Cerebellar cortex (tissue), 1 donor: ENCODE measurements at regions not wholly inside any gene's neighbourhood (a gene's known extent, or its start where the extent isn't known, plus 50 kb on each side); places are given as distances from the start of the nearest gene placed in this dataset.
A peak's percentile ranks its signal among the peaks of the same experiment; 100 is the strongest.

Experiments
- DNase-seq: peaks from one replicate; pipeline ENCODE4 v3.0.0-alpha.2; 2015; ENCODE audit warnings: low spot score

DNA sequence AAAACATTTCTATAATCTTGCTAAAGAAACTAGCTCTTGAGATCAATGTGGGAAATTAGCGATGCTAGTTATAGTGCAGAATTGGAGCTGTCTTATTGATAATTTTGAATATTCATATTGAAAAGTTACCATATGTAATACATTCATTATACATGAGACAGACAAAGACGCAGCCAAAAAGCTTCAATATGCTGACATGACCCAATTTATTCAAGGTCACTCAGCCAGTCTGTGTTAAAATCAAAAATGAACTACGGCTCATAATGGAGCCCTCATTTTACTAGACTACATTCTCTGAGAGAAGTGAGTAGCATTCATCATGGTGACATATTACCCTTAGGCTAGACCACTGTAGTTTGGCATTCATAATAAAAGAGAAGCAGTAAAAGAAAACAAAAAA is 107.3 kb upstream of the GABRG2 start:
- DNase-seq, result no peak

DNA sequence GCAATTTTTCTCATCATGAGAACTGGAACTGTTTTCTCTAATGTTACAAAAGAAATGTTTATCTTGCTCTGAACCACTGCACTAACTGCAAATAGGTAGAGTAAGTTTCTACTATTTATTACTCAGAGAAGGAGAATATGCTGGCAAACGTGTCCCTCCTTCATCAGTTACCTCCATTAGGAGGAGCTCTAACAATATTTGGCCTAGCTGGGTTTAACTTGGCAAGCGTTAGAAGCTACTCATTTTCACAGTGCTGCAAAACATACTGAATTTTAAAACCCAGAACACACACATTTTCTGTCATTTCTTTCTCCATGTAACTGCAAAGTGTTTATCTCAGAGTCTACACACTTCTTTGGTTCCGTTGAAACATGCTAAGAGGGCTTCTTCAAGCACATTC is 101.0 kb upstream of the GABRG2 start:
- DNase-seq, result peak; percentile 87

DNA sequence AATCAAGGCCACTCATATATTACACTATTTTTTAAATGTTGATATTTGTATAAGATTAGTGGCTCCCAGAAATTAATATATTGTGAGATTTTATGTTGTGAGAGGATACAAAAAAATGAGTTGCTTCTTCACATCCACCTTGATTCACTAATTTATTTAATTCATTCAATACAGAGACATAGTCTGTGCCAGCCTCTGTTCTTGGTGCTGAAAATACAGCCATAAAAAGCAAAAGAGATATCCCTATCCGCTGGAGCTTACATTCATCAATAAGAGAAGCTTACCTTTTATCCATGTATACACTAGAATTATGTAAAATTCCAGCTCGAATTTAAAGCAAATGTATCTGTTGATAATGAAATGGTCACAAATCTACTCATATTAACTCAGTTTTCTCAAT is 92.2 kb upstream of the GABRG2 start:
- no peak for DNase-seq

DNA sequence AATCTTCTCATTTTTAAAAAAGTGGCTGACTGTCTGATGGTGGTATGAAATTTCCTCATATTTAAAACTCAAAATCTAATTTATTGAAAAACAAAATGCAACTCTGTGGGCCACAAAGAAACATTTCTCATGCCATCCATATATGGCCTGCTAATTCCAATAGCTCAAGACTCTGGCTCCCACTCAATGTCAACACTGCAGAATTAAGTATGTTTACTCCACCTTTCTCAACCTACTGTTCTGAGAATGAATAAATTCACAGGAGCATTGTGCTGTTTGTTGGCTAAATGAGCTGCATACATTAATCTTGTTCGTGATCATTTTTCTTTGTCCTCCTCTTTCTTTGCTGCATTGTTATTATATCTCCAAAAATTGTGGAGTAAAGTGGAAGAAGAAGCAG is 79.5 kb upstream of the GABRG2 start:
- no peak for DNase-seq
